Caco-2 (cell line): ENCODE measurements at regions not wholly inside any gene's neighbourhood (a gene's known extent, or its start where the extent isn't known, plus 50 kb on each side); places are given as distances from the start of the nearest gene placed in this dataset.

Experiments used
- BruUV-seq: library from RNA; stranded (reverse); fragments of 400-500 nt; replicated peaks from 2 replicates; lab custom pipeline; 2021; lab: Mats Ljungman, UMichigan
- CTCF ChIA-PET: fragments of 300-600 bp; sonication (Branson Sonifier 250); formaldehyde crosslinking; loops from one replicate; lab custom pipeline; 2022; ENCODE audit warnings: antibody characterized with exemption; lab: Charles Lee
- POLR2A ChIA-PET: fragments of 300-600 bp; sonication (Branson Sonifier 250); formaldehyde crosslinking; loops from one replicate; lab custom pipeline; 2022; ENCODE audit warnings: antibody characterized with exemption; lab: Charles Lee
- DNase-seq, 2 experiments: peaks; one replicate each; pipeline versions ENCODE4 v3.0.0 to v3.0.0-alpha.2; 2020 to 2022
- H3K27me3 ChIP-seq: replicated peaks from 2 replicates; pipeline ENCODE4 v1.6.0; 2011; ENCODE audit warnings: low read length; ENCODE audit not compliant: control insufficient read depth, insufficient read depth
- H3K36me3 ChIP-seq: 2 replicates; pipeline ENCODE4 v1.5.1; 2011; ENCODE audit warnings: low read length; ENCODE audit not compliant: control insufficient read depth, insufficient read depth
- H3K4me1 ChIP-seq: fragments of 250-450 bp; sonication (Bioruptor Pico); 2 replicates; pipeline ENCODE4 v1.5.1; 2020; ENCODE audit warnings: mild to moderate bottlenecking
- H3K4me3 ChIP-seq: 2 replicates; pipeline ENCODE4 v1.5.1; 2011; ENCODE audit warnings: low read depth, mild to moderate bottlenecking, control low read depth, low read length
- H3K9me3 ChIP-seq: fragments of 250-450 bp; sonication (Bioruptor Pico); 2 replicates; pipeline ENCODE4 v1.5.1; 2020; ENCODE audit warnings: mild to moderate bottlenecking, moderate library complexity
- H3K27ac Mint-ChIP-seq: one replicate; pipeline ENCODE4 v1.8.0; 2022; ENCODE audit warnings: mixed read lengths; ENCODE audit not compliant: unreplicated experiment
- H3K27me3 Mint-ChIP-seq: one replicate; pipeline ENCODE4 v1.8.0; 2022; ENCODE audit warnings: mixed read lengths; ENCODE audit not compliant: insufficient read depth, unreplicated experiment
- H3K36me3 Mint-ChIP-seq: one replicate; pipeline ENCODE4 v1.8.0; 2022; ENCODE audit warnings: mild to moderate bottlenecking, mixed read lengths; ENCODE audit not compliant: insufficient read depth, unreplicated experiment
- H3K4me1 Mint-ChIP-seq: one replicate; pipeline ENCODE4 v1.8.0; 2022; ENCODE audit warnings: low read depth, mixed read lengths; ENCODE audit not compliant: unreplicated experiment
- H3K4me3 Mint-ChIP-seq: one replicate; pipeline ENCODE4 v1.8.0; 2022; ENCODE audit warnings: mild to moderate bottlenecking, moderate library complexity, mixed read lengths; ENCODE audit not compliant: unreplicated experiment
- H3K9me3 Mint-ChIP-seq: one replicate; pipeline ENCODE4 v1.8.0; 2022; ENCODE audit warnings: mixed read lengths; ENCODE audit not compliant: unreplicated experiment
- intact Hi-C: fragments of 100-400 bp; cut with micrococcal nuclease; formaldehyde crosslinking; loops from one replicate; pipeline ENCODE4 v1.10.0; 2022; ENCODE audit not compliant: unreplicated experiment
- TF ChIP-seq, protein P1 (sequence below), 2 experiments: fragments of 200-600 bp in 1 of 2; IDR thresholded peaks; 1 replicate in 1 of 2; 2 replicates in 1 of 2; pipeline versions ENCODE4 v1.5.1 to v1.8.0; 2011 to 2022; ENCODE audit warnings: antibody characterized with exemption in 1 of 2, control low read depth in 1 of 2, inconsistent platforms in 1 of 2, low read depth in 1 of 2, low read length in 1 of 2, mild to moderate bottlenecking in 1 of 2, moderate library complexity in 1 of 2; ENCODE audit not compliant: insufficient read depth in 1 of 2, severe bottlenecking in 1 of 2, unreplicated experiment in 1 of 2

DNA sequence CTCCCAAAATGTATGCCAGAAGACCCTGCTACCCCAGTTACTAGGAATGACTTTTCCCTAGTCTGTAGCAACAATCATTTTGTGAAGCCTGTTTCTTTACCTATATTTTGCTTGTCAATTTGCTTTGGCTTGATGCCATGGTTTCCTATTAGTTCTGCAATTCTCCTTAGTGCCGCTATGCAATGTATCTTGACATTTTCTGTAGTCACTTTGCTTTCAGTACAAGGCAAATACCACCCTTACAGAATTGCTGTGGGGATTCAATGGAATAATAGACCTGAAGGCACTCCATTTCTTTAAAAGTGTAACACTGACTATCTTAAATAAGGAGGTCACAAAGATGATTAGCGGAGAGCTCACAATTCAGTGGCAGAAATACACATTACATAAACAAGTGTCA is 291.1 kb downstream of the NR2F1-AS1 start:
- Mint-ChIP-seq H3K27me3 (no peaks in the 10 kb centered on the region), H3K36me3 (no peaks in the 10 kb centered on the region), H3K4me1 (no peaks in the 10 kb centered on the region), H3K9me3 (peaks cover 25% of the 10 kb centered on the region), H3K27ac (no peak overlapping the region), H3K4me3 (no peak overlapping the region)
- Histone ChIP-seq H3K4me1 (no peaks in the 10 kb centered on the region), H3K9me3 (peaks cover 7% of the 10 kb centered on the region), H3K4me3 (no peak overlapping the region), H3K36me3 (no peaks in the 10 kb centered on the region), H3K27me3 (no peaks in the 10 kb centered on the region)
- CTCF ChIA-PET = no interaction called here
- TF ChIP-seq, protein P1, sequence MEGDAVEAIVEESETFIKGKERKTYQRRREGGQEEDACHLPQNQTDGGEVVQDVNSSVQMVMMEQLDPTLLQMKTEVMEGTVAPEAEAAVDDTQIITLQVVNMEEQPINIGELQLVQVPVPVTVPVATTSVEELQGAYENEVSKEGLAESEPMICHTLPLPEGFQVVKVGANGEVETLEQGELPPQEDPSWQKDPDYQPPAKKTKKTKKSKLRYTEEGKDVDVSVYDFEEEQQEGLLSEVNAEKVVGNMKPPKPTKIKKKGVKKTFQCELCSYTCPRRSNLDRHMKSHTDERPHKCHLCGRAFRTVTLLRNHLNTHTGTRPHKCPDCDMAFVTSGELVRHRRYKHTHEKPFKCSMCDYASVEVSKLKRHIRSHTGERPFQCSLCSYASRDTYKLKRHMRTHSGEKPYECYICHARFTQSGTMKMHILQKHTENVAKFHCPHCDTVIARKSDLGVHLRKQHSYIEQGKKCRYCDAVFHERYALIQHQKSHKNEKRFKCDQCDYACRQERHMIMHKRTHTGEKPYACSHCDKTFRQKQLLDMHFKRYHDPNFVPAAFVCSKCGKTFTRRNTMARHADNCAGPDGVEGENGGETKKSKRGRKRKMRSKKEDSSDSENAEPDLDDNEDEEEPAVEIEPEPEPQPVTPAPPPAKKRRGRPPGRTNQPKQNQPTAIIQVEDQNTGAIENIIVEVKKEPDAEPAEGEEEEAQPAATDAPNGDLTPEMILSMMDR (IDR thresholded peaks at IDR 0.05; ENCODE audit: insufficient read depth in 1 of 2, low read depth in 1 of 2, low read length in 1 of 2, severe bottlenecking in 1 of 2, unreplicated experiment in 1 of 2) = no peak
- intact Hi-C loops = no loop called here
- POLR2A ChIA-PET = no interaction called here
- BruUV-seq = no TSS peak
- no peak for DNase-seq

- DNase-seq = no peak
- CTCF ChIA-PET = no interaction called here
- intact Hi-C loops = no loop called here
- Mint-ChIP-seq H3K36me3 (no peaks in the 10 kb centered on the region), H3K9me3 (peaks cover 25% of the 10 kb centered on the region), H3K4me1 (no peaks in the 10 kb centered on the region), H3K4me3 (no peak overlapping the region), H3K27ac (no peak overlapping the region), H3K27me3 (no peaks in the 10 kb centered on the region)
- POLR2A ChIA-PET = no interaction called here
- Histone ChIP-seq H3K36me3 (no peaks in the 10 kb centered on the region), H3K9me3 (peaks cover 7% of the 10 kb centered on the region), H3K4me1 (no peaks in the 10 kb centered on the region), H3K27me3 (no peaks in the 10 kb centered on the region), H3K4me3 (no peak overlapping the region)
- TF ChIP-seq, protein P1 (IDR thresholded peaks at IDR 0.05; ENCODE audit: insufficient read depth in 1 of 2, low read depth in 1 of 2, low read length in 1 of 2, severe bottlenecking in 1 of 2, unreplicated experiment in 1 of 2) = no peak
- BruUV-seq = no TSS peak
Measured at GRCh38 chr5:93285461-93285860, 295.6 kb downstream of the NR2F1-AS1 start.

DNA sequence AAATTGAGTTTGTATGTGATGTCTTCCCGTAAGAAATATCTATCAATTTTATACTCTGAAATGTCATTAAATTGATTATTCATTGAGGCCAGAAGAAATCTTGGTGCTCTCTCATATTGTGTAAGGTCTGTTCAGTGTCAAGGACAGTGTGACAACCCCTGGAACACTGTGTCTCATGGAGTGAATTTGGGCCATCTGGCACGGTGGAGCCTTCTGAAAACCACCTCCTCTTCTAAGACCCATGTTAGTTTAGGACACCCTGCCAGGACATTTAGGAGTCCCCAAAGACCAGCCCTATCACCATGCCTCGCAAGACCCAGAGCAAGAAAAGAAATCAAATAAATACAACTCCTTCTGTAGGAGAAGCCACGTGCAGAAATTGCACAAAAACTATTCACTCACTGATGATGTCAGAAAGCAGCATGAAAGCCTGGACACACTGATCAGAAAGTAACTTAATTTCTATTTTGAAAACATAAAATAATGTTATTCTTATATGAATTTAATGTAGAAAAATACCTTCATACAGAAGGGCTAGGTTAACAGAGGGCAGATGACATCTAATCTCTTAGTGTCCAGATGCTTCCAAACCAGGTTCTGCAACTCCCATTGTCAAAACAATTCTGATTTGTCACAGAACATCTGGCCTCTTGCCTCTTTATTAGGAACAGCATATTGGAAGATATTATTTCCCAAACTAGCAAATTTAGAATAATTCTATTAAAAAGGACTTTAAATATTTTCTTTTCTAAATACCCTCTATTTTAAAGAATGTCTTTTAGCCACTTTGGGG is 298.8 kb downstream of the NR2F1-AS1 start:
- Mint-ChIP-seq H3K27ac (no peak overlapping the region), H3K4me1 (no peaks in the 10 kb centered on the region), H3K4me3 (no peak overlapping the region), H3K9me3 (peaks cover 20% of the 10 kb centered on the region), H3K27me3 (no peaks in the 10 kb centered on the region), H3K36me3 (no peaks in the 10 kb centered on the region)
- intact Hi-C loops = no loop called here
- TF ChIP-seq, protein P1 (IDR thresholded peaks at IDR 0.05; ENCODE audit: insufficient read depth in 1 of 2, low read depth in 1 of 2, low read length in 1 of 2, severe bottlenecking in 1 of 2, unreplicated experiment in 1 of 2) = no peak
- ChIA-PET POLR2A (no interaction called here), CTCF (no interaction called here)
- Histone ChIP-seq H3K27me3 (no peaks in the 10 kb centered on the region), H3K9me3 (peaks cover 6% of the 10 kb centered on the region), H3K4me1 (no peaks in the 10 kb centered on the region), H3K4me3 (no peak overlapping the region), H3K36me3 (no peaks in the 10 kb centered on the region)
- no TSS peak for BruUV-seq
- DNase-seq = no peak
